ENCODE measurements at regions not wholly inside any gene's neighbourhood (a gene's known extent, or its start where the extent isn't known, plus 50 kb on each side); places are given as distances from the start of the nearest gene placed in this dataset.

GRCh38 chr4:122555216-122555615 lies 65.7 kb downstream of the IL21 start:
- Mint-ChIP-seq H3K4me3 (no peak overlapping the region), H3K27ac (peak overlapping the region in 1 of 7 donors; percentile 32), H3K27me3 (no peaks in the 10 kb centered on the region), H3K36me3 (no peaks in the 10 kb centered on the region), H3K9me3 (peaks cover 0 to 2% (median 0%) of the 10 kb centered on the region in 8 donors), H3K4me1 (peaks cover 0 to 4% (median 4%) of the 10 kb centered on the region in 4 donors)
- Histone ChIP-seq H3K9me3 (ENCODE audit: control insufficient read depth in 1 of 2, low read length in 2 of 2) (no peaks in the 10 kb centered on the region), H3K4me3 (ENCODE audit: low read length in 2 of 2) (no peak overlapping the region), H3K27me3 (ENCODE audit: insufficient read depth, low read length) (no peaks in the 10 kb centered on the region), H3K27ac (ENCODE audit: low read depth, low read length) (no peak overlapping the region), H3K36me3 (ENCODE audit: insufficient read depth, low read length) (no peaks in the 10 kb centered on the region), H3K4me1 (ENCODE audit: insufficient read depth, low read length) (no peaks in the 10 kb centered on the region)
- no peak for DNase-seq
- POLR2A ChIA-PET (ENCODE audit: partially characterized antibody), result no interaction called here
- CTCF ChIA-PET (ENCODE audit: partially characterized antibody), result no interaction called here
- intact Hi-C loops (cut with micrococcal nuclease), result no loop called here

- H3K36me3 ChIP-seq (ENCODE audit: insufficient read depth, low read length), result no peaks in the 10 kb centered on the region
- no peak overlapping the region for H3K27ac ChIP-seq (ENCODE audit: low read depth, low read length)
- Mint-ChIP-seq H3K27me3 (no peaks in the 10 kb centered on the region), H3K4me1 (peaks cover 0 to 7% (median 2%) of the 10 kb centered on the region in 4 donors), H3K9me3 (no peaks in the 10 kb centered on the region), H3K36me3 (no peaks in the 10 kb centered on the region), H3K4me3 (no peak overlapping the region), H3K27ac (no peak overlapping the region)
- H3K27me3 ChIP-seq (ENCODE audit: insufficient read depth, low read length), result no peaks in the 10 kb centered on the region
- DNase-seq, result no peak
- no peak overlapping the region for H3K4me3 ChIP-seq (ENCODE audit: low read length in 2 of 2)
- no peaks in the 10 kb centered on the region for H3K4me1 ChIP-seq (ENCODE audit: insufficient read depth, low read length)
- CTCF ChIA-PET (ENCODE audit: partially characterized antibody), result interaction anchor here (1.5 kb wide), 1 partner anchor 25 kb away, joined by 3 read pairs; no protein-coding TSS in a partner anchor
- no peaks in the 10 kb centered on the region for H3K9me3 ChIP-seq (ENCODE audit: control insufficient read depth in 1 of 2, low read length in 2 of 2)
- intact Hi-C loops (cut with micrococcal nuclease), result no loop called here
- POLR2A ChIA-PET (ENCODE audit: partially characterized antibody), result no interaction called here
Observed at GRCh38 chr4:122553432-122553831, 67.4 kb downstream of the IL21 start.

GRCh38 chr4:122552898-122553297 lies 68.0 kb downstream of the IL21 start:
- no peaks in the 10 kb centered on the region for H3K36me3 ChIP-seq (ENCODE audit: insufficient read depth, low read length)
- no peak for DNase-seq
- H3K27me3 ChIP-seq (ENCODE audit: insufficient read depth, low read length), result no peaks in the 10 kb centered on the region
- Mint-ChIP-seq H3K4me3 (no peak overlapping the region), H3K36me3 (no peaks in the 10 kb centered on the region), H3K4me1 (peaks cover 0 to 7% (median 0%) of the 10 kb centered on the region in 4 donors), H3K27ac (peak overlapping the region in 1 of 7 donors; percentile 24), H3K27me3 (no peaks in the 10 kb centered on the region), H3K9me3 (no peaks in the 10 kb centered on the region)
- H3K4me3 ChIP-seq (ENCODE audit: low read length in 2 of 2), result no peak overlapping the region
- H3K4me1 ChIP-seq (ENCODE audit: insufficient read depth, low read length), result no peaks in the 10 kb centered on the region
- intact Hi-C loops (cut with micrococcal nuclease), result no loop called here
- ChIA-PET POLR2A (ENCODE audit: partially characterized antibody) (no interaction called here), CTCF (ENCODE audit: partially characterized antibody) (interaction anchor here (1.5 kb wide), 1 partner anchor 26 kb away, joined by 3 read pairs; no protein-coding TSS in a partner anchor)
- H3K9me3 ChIP-seq (ENCODE audit: control insufficient read depth in 1 of 2, low read length in 2 of 2), result no peaks in the 10 kb centered on the region
- H3K27ac ChIP-seq (ENCODE audit: low read depth, low read length), result no peak overlapping the region

GRCh38 chr4:122548886-122549630 lies 71.8 kb downstream of the IL21 start:
- Mint-ChIP-seq H3K27ac (no peak overlapping the region), H3K36me3 (no peaks in the 10 kb centered on the region), H3K27me3 (no peaks in the 10 kb centered on the region), H3K4me1 (peaks cover 0 to 5% (median under 1%) of the 10 kb centered on the region in 4 donors), H3K4me3 (no peak overlapping the region), H3K9me3 (no peaks in the 10 kb centered on the region)
- Histone ChIP-seq H3K27ac (ENCODE audit: low read depth, low read length) (no peak overlapping the region), H3K4me1 (ENCODE audit: insufficient read depth, low read length) (no peaks in the 10 kb centered on the region), H3K4me3 (ENCODE audit: low read length in 2 of 2) (no peak overlapping the region), H3K36me3 (ENCODE audit: insufficient read depth, low read length) (no peaks in the 10 kb centered on the region), H3K27me3 (ENCODE audit: insufficient read depth, low read length) (no peaks in the 10 kb centered on the region), H3K9me3 (ENCODE audit: control insufficient read depth in 1 of 2, low read length in 2 of 2) (no peaks in the 10 kb centered on the region)
- ChIA-PET POLR2A (ENCODE audit: partially characterized antibody) (no interaction called here), CTCF (ENCODE audit: partially characterized antibody) (no interaction called here)
- intact Hi-C loops (cut with micrococcal nuclease), result no loop called here
- no peak for DNase-seq

- Mint-ChIP-seq H3K9me3 (no peaks in the 10 kb centered on the region), H3K36me3 (no peaks in the 10 kb centered on the region), H3K4me3 (no peak overlapping the region), H3K27me3 (no peaks in the 10 kb centered on the region), H3K27ac (no peak overlapping the region), H3K4me1 (peaks cover 0 to 10% (median 4%) of the 10 kb centered on the region in 4 donors)
- DNase-seq, result no peak
- ChIA-PET CTCF (ENCODE audit: partially characterized antibody) (no interaction called here), POLR2A (ENCODE audit: partially characterized antibody) (no interaction called here)
- Histone ChIP-seq H3K9me3 (ENCODE audit: control insufficient read depth in 1 of 2, low read length in 2 of 2) (no peaks in the 10 kb centered on the region), H3K36me3 (ENCODE audit: insufficient read depth, low read length) (no peaks in the 10 kb centered on the region), H3K27me3 (ENCODE audit: insufficient read depth, low read length) (no peaks in the 10 kb centered on the region), H3K27ac (ENCODE audit: low read depth, low read length) (no peak overlapping the region), H3K4me1 (ENCODE audit: insufficient read depth, low read length) (peaks cover 2% of the 10 kb centered on the region), H3K4me3 (ENCODE audit: low read length in 2 of 2) (no peak overlapping the region)
- intact Hi-C loops (cut with micrococcal nuclease), result no loop called here
Observed at GRCh38 chr4:122548452-122548851, 72.4 kb downstream of the IL21 start.

- no peaks in the 10 kb centered on the region for H3K36me3 Mint-ChIP-seq
- peak in 1 of 5 donors; percentile 8 for DNase-seq
- intact Hi-C loops (cut with micrococcal nuclease), result no loop called here
- Histone ChIP-seq H3K27ac (ENCODE audit: low read depth, low read length) (no peak overlapping the region), H3K27me3 (ENCODE audit: insufficient read depth, low read length) (no peaks in the 10 kb centered on the region), H3K4me1 (ENCODE audit: insufficient read depth, low read length) (peaks cover 43% of the 10 kb centered on the region), H3K36me3 (ENCODE audit: insufficient read depth, low read length) (no peaks in the 10 kb centered on the region), H3K4me3 (ENCODE audit: low read length in 2 of 2) (no peak overlapping the region), H3K9me3 (ENCODE audit: control insufficient read depth in 1 of 2, low read length in 2 of 2) (no peaks in the 10 kb centered on the region)
- no peaks in the 10 kb centered on the region for H3K9me3 Mint-ChIP-seq
- peak overlapping the region; percentile 33 to 93 (median 80) for H3K27ac Mint-ChIP-seq
- peak overlapping the region in 6 of 8 donors; percentile 51 to 87 (median 68) for H3K4me3 Mint-ChIP-seq
- ChIA-PET CTCF (ENCODE audit: partially characterized antibody) (interaction anchor here (1.1 to 2.2 kb wide), 4 partner anchors 10 to 85 kb away, joined by 3 to 20 read pairs (median 7); partner anchors contain the start of gene IL2), POLR2A (ENCODE audit: partially characterized antibody) (interaction anchor here (0.8 to 1.8 kb wide), 3 partner anchors 10 to 86 kb away, joined by 3 to 4 read pairs (median 4); no protein-coding TSS in a partner anchor)
- H3K27me3 Mint-ChIP-seq, result no peaks in the 10 kb centered on the region
- peaks cover 31 to 55% (median 44%) of the 10 kb centered on the region in 4 donors for H3K4me1 Mint-ChIP-seq
Observed at GRCh38 chr4:122542411-122543236, 78.2 kb downstream of the IL21 start.

- POLR2A ChIA-PET (ENCODE audit: partially characterized antibody), result interaction anchor here (0.8 to 1.8 kb wide), 4 partner anchors 9 to 85 kb away, joined by 3 to 4 read pairs (median 4); no protein-coding TSS in a partner anchor
- peak overlapping the region in 4 of 8 donors; percentile 45 to 87 (median 60) for H3K4me3 Mint-ChIP-seq
Observed at GRCh38 chr4:122541996-122542395, 78.9 kb downstream of the IL21 start.

More at GRCh38 chr4:122541996-122542395, 78.9 kb downstream of the IL21 start:
- intact Hi-C loops (cut with micrococcal nuclease), result loop anchor here (2.0 kb wide), 1 partner anchor 85 kb away; the partner anchor contains the start of gene IL2
- H3K9me3 Mint-ChIP-seq, result no peaks in the 10 kb centered on the region
- no peaks in the 10 kb centered on the region for H3K9me3 ChIP-seq (ENCODE audit: control insufficient read depth in 1 of 2, low read length in 2 of 2)
- H3K4me3 ChIP-seq (ENCODE audit: low read length in 2 of 2), result no peak overlapping the region
- peaks cover 43% of the 10 kb centered on the region for H3K4me1 ChIP-seq (ENCODE audit: insufficient read depth, low read length)
- H3K27ac ChIP-seq (ENCODE audit: low read depth, low read length), result no peak overlapping the region
- CTCF ChIA-PET (ENCODE audit: partially characterized antibody), result interaction anchor here (1.1 to 2.2 kb wide), 4 partner anchors 9 to 84 kb away, joined by 3 to 20 read pairs (median 7); partner anchors contain the start of gene IL2
- H3K27me3 Mint-ChIP-seq, result no peaks in the 10 kb centered on the region
- H3K4me1 Mint-ChIP-seq, result peaks cover 31 to 55% (median 45%) of the 10 kb centered on the region in 4 donors
- no peaks in the 10 kb centered on the region for H3K27me3 ChIP-seq (ENCODE audit: insufficient read depth, low read length)
- peak overlapping the region in 5 of 7 donors; percentile 33 to 84 (median 75) for H3K27ac Mint-ChIP-seq
- no peaks in the 10 kb centered on the region for H3K36me3 Mint-ChIP-seq
- no peak for DNase-seq
- H3K36me3 ChIP-seq (ENCODE audit: insufficient read depth, low read length), result no peaks in the 10 kb centered on the region

Data from CD4-positive, alpha-beta memory T cell (primary cell).